GM12874 (cell line): ENCODE measurements at regions not wholly inside any gene's neighbourhood (a gene's known extent, or its start where the extent isn't known, plus 50 kb on each side); places are given as distances from the start of the nearest gene placed in this dataset.

Experiments used
- CTCF ChIP-seq: IDR thresholded peaks from 2 replicates; pipeline ENCODE4 v1.5.1; 2011; ENCODE audit warnings: low read depth, mild to moderate bottlenecking, control low read depth, low read length, moderate library complexity; ENCODE audit not compliant: insufficient read depth

- no peak for TF ChIP-seq CTCF
Observed at GRCh38 chr1:213582976-213583567, 404.7 kb upstream of the PROX1 start.

GRCh38 chr1:213584272-213584671 lies 403.5 kb upstream of the PROX1 start:
- TF ChIP-seq CTCF, result no peak

- TF ChIP-seq CTCF, result no peak
Observed at GRCh38 chr1:213585402-213585801, 402.4 kb upstream of the PROX1 start.

GRCh38 chr1:213585959-213586586 lies 401.7 kb upstream of the PROX1 start:
- no peak for TF ChIP-seq CTCF

GRCh38 chr1:213586587-213586972 lies 401.2 kb upstream of the PROX1 start:
- TF ChIP-seq CTCF, result no peak

- no peak for TF ChIP-seq CTCF
Observed at GRCh38 chr1:213596729-213597128, 391.0 kb upstream of the PROX1 start.

- no peak for TF ChIP-seq CTCF
Observed at GRCh38 chr1:213598263-213598662, 389.5 kb upstream of the PROX1 start.
